ENCODE measurements at regions not wholly inside any gene's neighbourhood (a gene's known extent, or its start where the extent isn't known, plus 50 kb on each side); places are given as distances from the start of the nearest gene placed in this dataset.

DNA sequence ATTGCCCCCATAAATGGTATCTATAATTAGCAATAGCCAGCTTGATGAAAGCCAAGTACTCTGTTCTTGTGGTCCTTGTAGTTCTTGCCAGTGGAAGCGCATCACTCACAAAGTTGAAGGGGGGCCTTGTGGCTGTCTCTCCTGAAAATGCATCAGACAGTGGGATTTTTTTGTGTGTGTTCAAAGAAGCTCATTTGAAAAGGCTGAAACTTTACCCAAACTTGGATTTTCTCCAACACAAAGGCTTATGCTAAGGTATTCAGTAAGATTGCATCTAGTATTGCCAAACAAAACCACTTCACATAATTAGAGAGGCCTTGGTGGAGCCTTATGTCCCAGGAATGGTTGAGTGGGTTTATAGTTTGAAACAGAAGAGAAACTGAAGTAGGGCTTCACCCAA is 216.7 kb upstream of the TMTC1 start:
- TF ChIP-seq, protein P1, sequence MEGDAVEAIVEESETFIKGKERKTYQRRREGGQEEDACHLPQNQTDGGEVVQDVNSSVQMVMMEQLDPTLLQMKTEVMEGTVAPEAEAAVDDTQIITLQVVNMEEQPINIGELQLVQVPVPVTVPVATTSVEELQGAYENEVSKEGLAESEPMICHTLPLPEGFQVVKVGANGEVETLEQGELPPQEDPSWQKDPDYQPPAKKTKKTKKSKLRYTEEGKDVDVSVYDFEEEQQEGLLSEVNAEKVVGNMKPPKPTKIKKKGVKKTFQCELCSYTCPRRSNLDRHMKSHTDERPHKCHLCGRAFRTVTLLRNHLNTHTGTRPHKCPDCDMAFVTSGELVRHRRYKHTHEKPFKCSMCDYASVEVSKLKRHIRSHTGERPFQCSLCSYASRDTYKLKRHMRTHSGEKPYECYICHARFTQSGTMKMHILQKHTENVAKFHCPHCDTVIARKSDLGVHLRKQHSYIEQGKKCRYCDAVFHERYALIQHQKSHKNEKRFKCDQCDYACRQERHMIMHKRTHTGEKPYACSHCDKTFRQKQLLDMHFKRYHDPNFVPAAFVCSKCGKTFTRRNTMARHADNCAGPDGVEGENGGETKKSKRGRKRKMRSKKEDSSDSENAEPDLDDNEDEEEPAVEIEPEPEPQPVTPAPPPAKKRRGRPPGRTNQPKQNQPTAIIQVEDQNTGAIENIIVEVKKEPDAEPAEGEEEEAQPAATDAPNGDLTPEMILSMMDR (IDR thresholded peaks at IDR 0.05; ENCODE audit: low read depth, low read length): no peak
- no peak for TF ChIP-seq EZH2phosphoT487 (IDR thresholded peaks at IDR 0.05; ENCODE audit: low read depth)

Data from OCI-LY3 (cell line).